GM18951 (cell line): ENCODE measurements at regions not wholly inside any gene's neighbourhood (a gene's known extent, or its start where the extent isn't known, plus 50 kb on each side); places are given as distances from the start of the nearest gene placed in this dataset.

Experiments used
- POLR2A ChIP-seq: IDR thresholded peaks from 4 replicates; pipeline ENCODE4 v1.6.1; 2011; ENCODE audit warnings: mild to moderate bottlenecking; ENCODE audit not compliant: insufficient read length, insufficient read depth; ENCODE audit errors: extremely low read depth
- in situ Hi-C: fragments of 300-500 bp; cut with MboI; formaldehyde crosslinking; loops from one replicate; pipeline ENCODE4 v1.12.0; 2022; ENCODE audit warnings: low sequenced_read_pairs, mixed read lengths, inconsistent platforms; ENCODE audit not compliant: unreplicated experiment

- TF ChIP-seq POLR2A = no peak
- in situ Hi-C loops = no loop called here
Measured at GRCh38 chr6:45721665-45722064, 294.0 kb downstream of the CLIC5 start.

DNA sequence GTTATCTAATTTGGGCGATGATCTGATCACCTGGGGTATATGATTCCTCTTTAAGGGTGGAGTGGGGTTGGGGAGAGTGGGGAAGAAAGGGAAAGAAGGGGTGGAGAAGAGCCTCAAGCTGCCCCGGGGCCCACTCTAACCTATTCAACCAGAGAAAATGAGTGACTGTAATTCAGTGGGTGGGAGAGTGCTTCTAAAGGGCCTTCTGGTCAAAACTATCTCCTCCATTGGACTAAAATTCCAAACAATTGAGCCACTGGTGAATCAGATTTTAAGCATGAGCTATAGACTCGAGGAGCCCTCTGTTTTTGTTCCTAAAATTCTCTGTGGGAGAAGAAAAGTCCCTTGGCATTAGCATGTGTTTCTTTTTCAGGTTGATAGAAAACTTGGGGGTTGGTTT is 296.8 kb downstream of the CLIC5 start:
- in situ Hi-C loops = loop anchor here (10.0 kb wide), 1 partner anchor 294 kb away; no protein-coding TSS in a partner anchor
- TF ChIP-seq POLR2A = no peak

- no peak for TF ChIP-seq POLR2A
- in situ Hi-C loops = loop anchor here (10.0 kb wide), 1 partner anchor 293 kb away; no protein-coding TSS in a partner anchor
Measured at GRCh38 chr6:45718131-45718530, 297.5 kb downstream of the CLIC5 start.

DNA sequence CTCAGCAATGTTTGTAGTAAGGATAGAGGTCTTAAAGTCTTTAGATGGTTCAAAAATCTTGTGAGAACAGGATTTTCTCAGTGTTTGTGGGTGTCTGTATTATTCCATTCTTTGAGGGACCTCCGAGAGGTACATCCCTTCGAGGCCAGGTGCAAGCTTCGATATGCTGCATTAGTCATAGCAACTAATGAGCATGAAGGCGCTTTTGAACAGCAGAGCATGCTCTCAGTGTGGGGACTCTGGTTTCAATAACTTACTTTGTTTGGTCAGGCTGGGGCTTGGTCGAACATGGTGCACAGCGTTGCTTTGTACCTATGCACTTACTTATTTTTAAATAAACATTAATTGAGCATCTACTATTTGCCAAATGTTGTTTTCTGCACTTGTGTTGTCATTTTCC is 297.9 kb downstream of the CLIC5 start:
- in situ Hi-C loops = loop anchor here (10.0 kb wide), 1 partner anchor 293 kb away; no protein-coding TSS in a partner anchor
- no peak for TF ChIP-seq POLR2A

GRCh38 chr6:45717027-45717426 is 298.6 kb downstream of the CLIC5 start:
- in situ Hi-C loops = loop anchor here (10.0 kb wide), 1 partner anchor 292 kb away; no protein-coding TSS in a partner anchor
- TF ChIP-seq POLR2A = no peak

- no peak for TF ChIP-seq POLR2A
- in situ Hi-C loops = loop anchor here (10.0 kb wide), 1 partner anchor 291 kb away; no protein-coding TSS in a partner anchor
Measured at GRCh38 chr6:45715508-45715803, 300.2 kb downstream of the CLIC5 start.

DNA sequence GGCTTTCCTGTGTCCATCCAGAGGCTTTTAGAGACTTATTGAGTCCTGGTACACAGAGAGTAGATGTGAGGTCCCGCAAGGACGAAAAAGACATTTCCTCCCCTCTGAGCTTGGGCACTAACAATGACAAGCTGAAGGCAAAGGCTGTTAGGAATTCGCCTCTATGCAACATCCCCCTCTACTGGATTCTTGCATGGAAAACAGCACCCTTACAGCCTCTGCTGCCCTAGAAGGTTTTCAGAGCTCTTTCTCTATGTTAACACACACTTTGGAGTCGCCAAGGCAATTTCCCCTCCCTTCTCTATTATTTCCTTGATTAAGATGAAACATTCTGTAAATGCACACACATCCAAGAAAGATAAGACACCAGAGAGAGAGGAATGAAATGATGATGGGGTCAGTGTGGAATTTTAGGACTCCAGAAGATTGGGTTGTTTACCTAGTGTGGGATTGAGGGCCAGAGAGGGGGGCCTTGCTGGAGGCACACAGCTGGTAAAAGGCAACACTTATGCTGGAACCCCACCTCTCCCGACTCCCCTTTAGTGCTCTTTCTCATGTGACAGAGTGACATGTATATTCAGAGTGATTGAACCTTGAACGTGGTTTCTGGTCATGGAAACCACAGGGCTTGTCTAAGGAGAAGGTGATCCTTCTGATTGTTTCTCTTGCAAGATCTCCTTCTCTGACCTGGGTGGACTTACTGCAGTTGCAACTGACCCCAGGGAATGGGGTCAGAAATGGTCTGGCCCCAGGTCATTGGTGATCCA is 300.7 kb downstream of the CLIC5 start:
- in situ Hi-C loops = loop anchor here (10.0 kb wide), 1 partner anchor 290 kb away; no protein-coding TSS in a partner anchor
- TF ChIP-seq POLR2A = no peak

GRCh38 chr6:45714006-45714730 is 301.5 kb downstream of the CLIC5 start:
- in situ Hi-C loops = loop anchor here (10.0 kb wide), 1 partner anchor 289 kb away; no protein-coding TSS in a partner anchor
- TF ChIP-seq POLR2A = no peak
